H9 (cell line): ENCODE measurements at regions not wholly inside any gene's neighbourhood (a gene's known extent, or its start where the extent isn't known, plus 50 kb on each side); places are given as distances from the start of the nearest gene placed in this dataset.

Experiments used
- DNase-seq: peaks from one replicate; pipeline ENCODE4 v3.0.0-alpha.2; 2017
- H2AFZ ChIP-seq: one replicate; pipeline ENCODE4 v1.6.1; 2013; ENCODE audit warnings: mild to moderate bottlenecking, low read length, control low read depth, moderate library complexity
- H2AK5ac ChIP-seq: 2 replicates; pipeline ENCODE4 v1.6.1; 2013; ENCODE audit warnings: low read length, control low read depth, mixed read lengths; ENCODE audit not compliant: insufficient read length
- H2BK120ac ChIP-seq: one replicate; pipeline ENCODE4 v1.6.1; 2013; ENCODE audit warnings: low read depth, mild to moderate bottlenecking, low read length, control low read depth, inconsistent platforms; ENCODE audit not compliant: poor library complexity, severe bottlenecking
- H2BK12ac ChIP-seq: 2 replicates; pipeline ENCODE4 v1.6.1; 2013; ENCODE audit warnings: low read length, control low read depth, mixed read lengths, low read depth; ENCODE audit not compliant: insufficient read length
- H2BK15ac ChIP-seq: 2 replicates; pipeline ENCODE4 v1.6.1; 2013; ENCODE audit warnings: low read depth, low read length, control low read depth
- H2BK20ac ChIP-seq: one replicate; pipeline ENCODE4 v1.6.1; 2013; ENCODE audit warnings: low read depth, mild to moderate bottlenecking, low read length, control low read depth, inconsistent platforms; ENCODE audit not compliant: poor library complexity, severe bottlenecking
- H2BK5ac ChIP-seq: 2 replicates; pipeline ENCODE4 v1.6.1; 2013; ENCODE audit warnings: low read length, control low read depth, mixed read lengths; ENCODE audit not compliant: insufficient read length
- H3K14ac ChIP-seq: 2 replicates; pipeline ENCODE4 v1.6.1; 2013; ENCODE audit warnings: low read length, control low read depth; ENCODE audit not compliant: insufficient read depth
- H3K18ac ChIP-seq: 2 replicates; pipeline ENCODE4 v1.6.1; 2013; ENCODE audit warnings: low read depth, mild to moderate bottlenecking, mixed read lengths, low read length, control low read depth; ENCODE audit not compliant: insufficient read length
- H3K23ac ChIP-seq: 2 replicates; pipeline ENCODE4 v1.6.1; 2013; ENCODE audit warnings: low read length, control low read depth, mixed read lengths, low read depth; ENCODE audit not compliant: insufficient read length
- H3K23me2 ChIP-seq: 2 replicates; pipeline ENCODE4 v1.6.1; 2013; ENCODE audit warnings: low read depth, mild to moderate bottlenecking, mixed read lengths, low read length, control low read depth; ENCODE audit not compliant: insufficient read length, poor library complexity, severe bottlenecking
- H3K27ac ChIP-seq: 2 replicates; pipeline ENCODE4 v1.5.1; 2013; ENCODE audit warnings: low read length, control low read depth, mixed read lengths, low read depth; ENCODE audit not compliant: insufficient read length
- H3K27me3 ChIP-seq: 2 replicates; pipeline ENCODE4 v1.6.1; 2013; ENCODE audit warnings: low read length, control low read depth, inconsistent platforms; ENCODE audit not compliant: insufficient read depth
- H3K4ac ChIP-seq: 2 replicates; pipeline ENCODE4 v1.6.1; 2013; ENCODE audit warnings: low read depth, mild to moderate bottlenecking, control low read depth, inconsistent platforms, low read length, moderate library complexity
- H3K4me1 ChIP-seq: 2 replicates; pipeline ENCODE4 v1.6.1; 2013; ENCODE audit warnings: low read length, control low read depth, inconsistent platforms; ENCODE audit not compliant: insufficient read depth
- H3K4me2 ChIP-seq: 2 replicates; pipeline ENCODE4 v1.6.1; 2013; ENCODE audit warnings: low read length, control low read depth, mixed read lengths; ENCODE audit not compliant: insufficient read length, insufficient read depth
- H3K56ac ChIP-seq: 2 replicates; pipeline ENCODE4 v1.6.1; 2013; ENCODE audit warnings: low read depth, mild to moderate bottlenecking, mixed read lengths, low read length, control low read depth; ENCODE audit not compliant: insufficient read length
- H3K79me1 ChIP-seq: 2 replicates; pipeline ENCODE4 v1.6.1; 2013; ENCODE audit warnings: low read depth, mild to moderate bottlenecking, moderate library complexity, low read length, control low read depth, inconsistent platforms; ENCODE audit not compliant: insufficient read depth, poor library complexity, severe bottlenecking
- H3K79me2 ChIP-seq: 2 replicates; pipeline ENCODE4 v1.6.1; 2013; ENCODE audit warnings: low read length, control low read depth, inconsistent platforms; ENCODE audit not compliant: insufficient read depth
- H3K9ac ChIP-seq: 2 replicates; pipeline ENCODE4 v1.6.1; 2013; ENCODE audit warnings: low read length, control low read depth, mixed read lengths; ENCODE audit not compliant: insufficient read length; ENCODE audit errors: extremely low read depth
- H3K9me3 ChIP-seq: one replicate; pipeline ENCODE4 v1.6.1; 2013; ENCODE audit warnings: low read depth, low read length, inconsistent platforms; ENCODE audit not compliant: control insufficient read depth
- H3T11ph ChIP-seq: one replicate; pipeline ENCODE4 v1.6.1; 2013; ENCODE audit warnings: mild to moderate bottlenecking, low read length, control low read depth, inconsistent platforms
- H4K20me1 ChIP-seq: one replicate; pipeline ENCODE4 v1.6.1; 2013; ENCODE audit not compliant: control insufficient read depth, insufficient read length, insufficient read depth
- H4K5ac ChIP-seq: 2 replicates; pipeline ENCODE4 v1.6.1; 2013; ENCODE audit warnings: low read depth, mild to moderate bottlenecking, mixed read lengths, low read length, control low read depth; ENCODE audit not compliant: insufficient read length
- H4K8ac ChIP-seq: replicated peaks from 2 replicates; pipeline ENCODE4 v1.6.1; 2013; ENCODE audit warnings: low read length, control low read depth, mixed read lengths, low read depth; ENCODE audit not compliant: insufficient read length
- H4K91ac ChIP-seq: 2 replicates; pipeline ENCODE4 v1.6.1; 2013; ENCODE audit warnings: low read depth, mild to moderate bottlenecking, moderate library complexity, mixed read lengths, low read length, control low read depth; ENCODE audit not compliant: insufficient read length
- H3K27ac Mint-ChIP-seq, 3 experiments: 2 replicates in 2 of 3; 3 replicates in 1 of 3; pipeline ENCODE4 v1.8.0; 2020 to 2021; ENCODE audit warnings: mixed read lengths in 3 of 3, mild to moderate bottlenecking in 1 of 3, moderate library complexity in 1 of 3
- H3K27me3 Mint-ChIP-seq: 2 replicates; pipeline ENCODE4 v1.8.0; 2021; ENCODE audit warnings: low read depth, mild to moderate bottlenecking, moderate library complexity, mixed read lengths
- H3K36me3 Mint-ChIP-seq, 3 experiments: 2 replicates in 2 of 3; 3 replicates in 1 of 3; pipeline ENCODE4 v1.8.0; 2020 to 2021; ENCODE audit warnings: low read depth in 3 of 3, mixed read lengths in 3 of 3; ENCODE audit not compliant: insufficient read depth in 1 of 3
- H3K4me1 Mint-ChIP-seq, 2 experiments: 2 replicates each; pipeline ENCODE4 v1.8.0; 2020; ENCODE audit warnings: mixed read lengths in 2 of 2
- H3K4me3 Mint-ChIP-seq, 2 experiments: 2 replicates in 1 of 2; 3 replicates in 1 of 2; pipeline ENCODE4 v1.8.0; 2020 to 2021; ENCODE audit warnings: mild to moderate bottlenecking in 2 of 2, mixed read lengths in 2 of 2, moderate library complexity in 1 of 2
- H3K9me3 Mint-ChIP-seq, 2 experiments: 2 replicates in 1 of 2; 3 replicates in 1 of 2; pipeline ENCODE4 v1.8.0; 2020; ENCODE audit warnings: mild to moderate bottlenecking in 2 of 2, mixed read lengths in 2 of 2, moderate library complexity in 1 of 2
- CTCF ChIP-seq: fragments of 200-600 bp; sonication (generic); conservative IDR thresholded peaks from 3 replicates; pipeline ENCODE4 v1.8.0; 2021; ENCODE audit warnings: antibody characterized with exemption, mild to moderate bottlenecking
- WGBS: extraction: QIAGEN DNeasy Blood & Tissue Kit; methylation state at CpG from one replicate; pipeline ENCODE4 v1.1.7; 2013; ENCODE audit warnings: missing lambda C conversion rate, low lambda C conversion rate, mixed read lengths; ENCODE audit not compliant: insufficient read length; ENCODE audit errors: extremely low coverage; 5-methylcytosine and 5-hydroxymethylcytosine counted together

DNA sequence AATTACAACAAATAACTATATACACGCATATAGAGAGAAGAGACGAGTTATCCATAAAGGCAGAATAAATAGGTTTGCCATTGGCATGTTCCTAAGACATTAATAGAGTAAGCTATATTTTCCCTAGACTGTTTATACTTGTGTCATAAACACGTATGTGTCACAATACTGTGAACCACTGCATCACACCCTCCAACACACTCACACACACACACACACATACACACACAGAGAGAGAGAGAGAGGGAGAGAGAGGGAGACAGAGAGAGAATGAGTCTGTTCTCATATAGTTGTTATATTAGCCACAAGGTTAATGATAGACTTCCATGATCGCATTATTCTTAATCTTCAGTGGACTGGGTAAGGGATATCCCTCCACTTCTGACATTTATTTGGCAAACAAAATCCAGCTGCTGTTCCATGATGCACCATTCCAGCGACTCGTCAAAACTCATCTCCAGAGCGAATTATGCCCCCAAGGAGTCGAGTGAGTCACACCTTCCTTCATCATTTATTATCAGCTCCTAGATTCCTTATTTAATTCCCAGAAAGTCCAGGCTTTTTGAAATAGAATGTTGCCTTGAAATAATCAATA lies 82.8 kb upstream of the HIVEP1 start:
- no peak overlapping the region for H3K27ac Mint-ChIP-seq
- no peak overlapping the region for H3T11ph ChIP-seq
- no CpG with 5 or more reads among the region's 8 CpGs for WGBS

More for the DNA sequence above, 82.8 kb upstream of the HIVEP1 start:
- Histone ChIP-seq H4K8ac (no peak overlapping the region), H3K23me2 (no peaks in the 10 kb centered on the region), H3K9ac (no peak overlapping the region), H3K4me2 (no peak overlapping the region), H3K79me1 (no peaks in the 10 kb centered on the region), H4K20me1 (no peaks in the 10 kb centered on the region), H3K9me3 (no peaks in the 10 kb centered on the region), H2AFZ (no peak overlapping the region), H3K23ac (no peak overlapping the region), H3K14ac (no peak overlapping the region), H3K27me3 (no peaks in the 10 kb centered on the region), H3K4me1 (peaks cover 7% of the 10 kb centered on the region; the same call in 1 of the 2 replicates), H2BK5ac (no peak overlapping the region), H4K91ac (no peak overlapping the region), H3K56ac (no peak overlapping the region), H4K5ac (no peak overlapping the region), H2BK120ac (no peak overlapping the region), H3K79me2 (no peaks in the 10 kb centered on the region), H2BK15ac (no peak overlapping the region), H3K18ac (no peak overlapping the region), H3K4ac (no peak overlapping the region), H3K27ac (no peak overlapping the region), H2BK20ac (no peak overlapping the region), H2AK5ac (no peak overlapping the region), H2BK12ac (no peak overlapping the region)
- no peak for DNase-seq
- H3K4me3 Mint-ChIP-seq, result no peak overlapping the region
- TF ChIP-seq CTCF, result no peak
- H3K4me1 Mint-ChIP-seq, result peaks cover 16 to 22% of the 10 kb centered on the region in 2 experiments
- H3K9me3 Mint-ChIP-seq, result peaks cover 6 to 14% of the 10 kb centered on the region in 2 experiments
- peaks cover 1% of the 10 kb centered on the region for H3K27me3 Mint-ChIP-seq
- peaks cover 2 to 10% (median 5%) of the 10 kb centered on the region in 3 experiments; a peak in 2 of 7 replicates for H3K36me3 Mint-ChIP-seq
